GM19397 (cell line): ENCODE measurements at regions not wholly inside any gene's neighbourhood (a gene's known extent, or its start where the extent isn't known, plus 50 kb on each side); places are given as distances from the start of the nearest gene placed in this dataset.

ENCODE experiments used
- ATAC-seq: cut with Tn5 transposase; IDR thresholded peaks from one replicate; pipeline ENCODE4 v1.9.1; 2021; ENCODE audit warnings: mild to moderate bottlenecking, moderate library complexity; ENCODE audit not compliant: unreplicated experiment

- no peak for ATAC-seq
Measured at GRCh38 chr5:5622806-5623205, 200.3 kb downstream of the ICE1 start.

GRCh38 chr5:5619546-5619945 lies 197.1 kb downstream of the ICE1 start:
- ATAC-seq, result no peak

- ATAC-seq, result no peak
Measured at GRCh38 chr5:5617024-5617423, 194.5 kb downstream of the ICE1 start.

GRCh38 chr5:5616247-5616895 lies 193.9 kb downstream of the ICE1 start:
- no peak for ATAC-seq

- ATAC-seq, result no peak
Measured at GRCh38 chr5:5615569-5615968, 193.1 kb downstream of the ICE1 start.

- ATAC-seq, result no peak
Measured at GRCh38 chr5:5613261-5613990, 190.9 kb downstream of the ICE1 start.

GRCh38 chr5:5612096-5612495 lies 189.6 kb downstream of the ICE1 start:
- ATAC-seq, result no peak

GRCh38 chr5:5609935-5610334 lies 187.5 kb downstream of the ICE1 start:
- no peak for ATAC-seq

GRCh38 chr5:5605170-5605764 lies 182.8 kb downstream of the ICE1 start:
- no peak for ATAC-seq

GRCh38 chr5:5602554-5602953 lies 180.1 kb downstream of the ICE1 start:
- ATAC-seq, result no peak

GRCh38 chr5:5598547-5599113 lies 176.2 kb downstream of the ICE1 start:
- ATAC-seq, result no peak

GRCh38 chr5:5593391-5593790 lies 170.9 kb downstream of the ICE1 start:
- ATAC-seq, result no peak

- no peak for ATAC-seq
Measured at GRCh38 chr5:5592541-5592940, 170.1 kb downstream of the ICE1 start.

GRCh38 chr5:5591567-5591966 lies 169.1 kb downstream of the ICE1 start:
- no peak for ATAC-seq

- no peak for ATAC-seq
Measured at GRCh38 chr5:5589857-5590256, 167.4 kb downstream of the ICE1 start.

- ATAC-seq, result no peak
Measured at GRCh38 chr5:5588887-5589826, 166.7 kb downstream of the ICE1 start.

GRCh38 chr5:5588386-5588785 lies 165.9 kb downstream of the ICE1 start:
- ATAC-seq, result no peak

- no peak for ATAC-seq
Measured at GRCh38 chr5:5587474-5587873, 165.0 kb downstream of the ICE1 start.

- ATAC-seq, result no peak
Measured at GRCh38 chr5:5586721-5587120, 164.2 kb downstream of the ICE1 start.

- no peak for ATAC-seq
Measured at GRCh38 chr5:5585751-5586341, 163.4 kb downstream of the ICE1 start.
